Liver (tissue), 3 donors: ENCODE measurements at regions not wholly inside any gene's neighbourhood (a gene's known extent, or its start where the extent isn't known, plus 50 kb on each side); places are given as distances from the start of the nearest gene placed in this dataset.

Experiments used
- CTCF ChIP-seq: fragments of 150-350 bp; IDR thresholded peaks from 2 replicates; pipeline ENCODE4 v1.5.1; 2017; ENCODE audit warnings: improper control_type of control experiment, low read depth, low read length; ENCODE audit not compliant: missing input control
- FOXA1 ChIP-seq: IDR thresholded peaks from 2 replicates; pipeline ENCODE4 v1.6.1; 2016; ENCODE audit warnings: antibody characterized with exemption
- FOXA2 ChIP-seq: IDR thresholded peaks from 2 replicates; pipeline ENCODE4 v1.6.1; 2016; ENCODE audit warnings: antibody characterized with exemption
- GABPA ChIP-seq, 2 donors: IDR thresholded peaks in 1 of 2; conservative IDR thresholded peaks in 1 of 2; 2 replicates each; pipeline ENCODE4 v1.6.1; 2016; ENCODE audit warnings: antibody characterized with exemption in 2 of 2, mild to moderate bottlenecking in 1 of 2, moderate library complexity in 1 of 2
- HNF4A ChIP-seq, 2 donors: conservative IDR thresholded peaks; 2 replicates each; pipeline ENCODE4 v1.6.1; 2016; ENCODE audit warnings: antibody characterized with exemption in 2 of 2, mild to moderate bottlenecking in 2 of 2
- MAX ChIP-seq: IDR thresholded peaks from 2 replicates; pipeline ENCODE4 v1.6.1; 2016; ENCODE audit warnings: antibody characterized with exemption
- RAD21 ChIP-seq, 2 donors: IDR thresholded peaks; 2 replicates each; pipeline ENCODE4 v1.6.1; 2016; ENCODE audit warnings: antibody characterized with exemption in 2 of 2, mild to moderate bottlenecking in 2 of 2
- SP1 ChIP-seq: IDR thresholded peaks from 2 replicates; pipeline ENCODE4 v1.6.1; 2018; ENCODE audit warnings: antibody characterized with exemption, mild to moderate bottlenecking
- TAF1 ChIP-seq: conservative IDR thresholded peaks from 2 replicates; pipeline ENCODE4 v1.6.1; 2016; ENCODE audit warnings: antibody characterized with exemption, mild to moderate bottlenecking
- TF ChIP-seq, protein P1 (sequence below): IDR thresholded peaks from 2 replicates; pipeline ENCODE4 v1.6.1; 2016; ENCODE audit warnings: antibody characterized with exemption, mild to moderate bottlenecking
- donor health status: healthy.
- donor health status: healthy.

- no peak for TF ChIP-seq CTCF
- TF ChIP-seq MAX = no peak
- no peak for TF ChIP-seq TAF1
- no peak for TF ChIP-seq SP1
- no peak for TF ChIP-seq GABPA (IDR thresholded peaks at IDR 0.05 in 1 of 2, conservative IDR thresholded peaks at IDR 0.05 in 1 of 2)
- no peak for TF ChIP-seq HNF4A (conservative IDR thresholded peaks at IDR 0.05)
- TF ChIP-seq, protein P1, sequence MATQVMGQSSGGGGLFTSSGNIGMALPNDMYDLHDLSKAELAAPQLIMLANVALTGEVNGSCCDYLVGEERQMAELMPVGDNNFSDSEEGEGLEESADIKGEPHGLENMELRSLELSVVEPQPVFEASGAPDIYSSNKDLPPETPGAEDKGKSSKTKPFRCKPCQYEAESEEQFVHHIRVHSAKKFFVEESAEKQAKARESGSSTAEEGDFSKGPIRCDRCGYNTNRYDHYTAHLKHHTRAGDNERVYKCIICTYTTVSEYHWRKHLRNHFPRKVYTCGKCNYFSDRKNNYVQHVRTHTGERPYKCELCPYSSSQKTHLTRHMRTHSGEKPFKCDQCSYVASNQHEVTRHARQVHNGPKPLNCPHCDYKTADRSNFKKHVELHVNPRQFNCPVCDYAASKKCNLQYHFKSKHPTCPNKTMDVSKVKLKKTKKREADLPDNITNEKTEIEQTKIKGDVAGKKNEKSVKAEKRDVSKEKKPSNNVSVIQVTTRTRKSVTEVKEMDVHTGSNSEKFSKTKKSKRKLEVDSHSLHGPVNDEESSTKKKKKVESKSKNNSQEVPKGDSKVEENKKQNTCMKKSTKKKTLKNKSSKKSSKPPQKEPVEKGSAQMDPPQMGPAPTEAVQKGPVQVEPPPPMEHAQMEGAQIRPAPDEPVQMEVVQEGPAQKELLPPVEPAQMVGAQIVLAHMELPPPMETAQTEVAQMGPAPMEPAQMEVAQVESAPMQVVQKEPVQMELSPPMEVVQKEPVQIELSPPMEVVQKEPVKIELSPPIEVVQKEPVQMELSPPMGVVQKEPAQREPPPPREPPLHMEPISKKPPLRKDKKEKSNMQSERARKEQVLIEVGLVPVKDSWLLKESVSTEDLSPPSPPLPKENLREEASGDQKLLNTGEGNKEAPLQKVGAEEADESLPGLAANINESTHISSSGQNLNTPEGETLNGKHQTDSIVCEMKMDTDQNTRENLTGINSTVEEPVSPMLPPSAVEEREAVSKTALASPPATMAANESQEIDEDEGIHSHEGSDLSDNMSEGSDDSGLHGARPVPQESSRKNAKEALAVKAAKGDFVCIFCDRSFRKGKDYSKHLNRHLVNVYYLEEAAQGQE = no peak
- peak in 1 of 2 donors; percentile 12 for TF ChIP-seq RAD21 (IDR thresholded peaks at IDR 0.05)
- no peak for TF ChIP-seq FOXA2
- TF ChIP-seq FOXA1 = no peak
Observed at GRCh38 chr12:41932470-41932991, 212.1 kb downstream of the GXYLT1 start.
